ENCODE measurements at regions not wholly inside any gene's neighbourhood (a gene's known extent, or its start where the extent isn't known, plus 50 kb on each side); places are given as distances from the start of the nearest gene placed in this dataset.
A peak's percentile ranks its signal among the peaks of the same experiment; 100 is the strongest.
"Not testable (repeated sequence)": the region's sequence is repeated elsewhere in the genome, so short reads cannot be mapped to it uniquely, and the experiment has no call there.

DNA sequence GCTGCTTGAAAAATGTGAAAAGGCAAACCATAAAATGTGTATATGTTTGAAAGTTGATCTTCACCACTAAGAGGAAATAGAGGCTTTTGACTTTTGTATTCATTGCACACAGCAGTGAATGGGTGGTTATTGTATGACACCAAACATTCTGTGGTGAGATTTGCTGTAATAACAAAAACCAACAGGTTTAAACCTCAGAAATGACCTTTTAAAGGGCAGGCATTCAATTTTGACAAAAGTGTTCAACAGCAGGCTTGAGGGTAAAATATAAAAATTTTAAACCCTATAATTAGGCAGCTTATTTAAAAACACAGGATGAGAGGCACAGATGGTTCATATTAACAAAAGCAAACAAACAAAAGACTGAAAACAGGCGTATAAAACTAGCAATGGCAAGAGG lies 128.1 kb upstream of the NUDT12 start:
- Histone ChIP-seq H3K4me1 (ENCODE audit: control insufficient read depth, extremely low read depth, insufficient read depth, low read length) (no peaks in the 10 kb centered on the region), H3K4me2 (ENCODE audit: control insufficient read depth, extremely low read depth, insufficient read depth, low read depth, low read length) (no peak overlapping the region), H3K27me3 (ENCODE audit: control insufficient read depth, extremely low read depth, insufficient read depth, low read length) (peaks cover 3% of the 10 kb centered on the region), H4K20me1 (ENCODE audit: control insufficient read depth, extremely low read depth, insufficient read depth, low read length) (no peaks in the 10 kb centered on the region), H3K36me3 (ENCODE audit: control insufficient read depth in 2 of 2, extremely low read depth in 1 of 2, insufficient read depth in 2 of 2, low read length in 2 of 2) (no peaks in the 10 kb centered on the region), H3K9ac (ENCODE audit: control insufficient read depth, extremely low read depth, insufficient read depth, low read length) (no peak overlapping the region), H3K79me2 (ENCODE audit: control insufficient read depth, insufficient read depth, low read length) (no peaks in the 10 kb centered on the region), H3K9me3 (ENCODE audit: control insufficient read depth, low read depth, low read length) (no peaks in the 10 kb centered on the region), H2AFZ (ENCODE audit: control insufficient read depth, low read length) (no peak overlapping the region), H3K9me1 (ENCODE audit: control insufficient read depth, extremely low read depth, insufficient read depth, low read length) (no peaks in the 10 kb centered on the region), H3K27ac (ENCODE audit: control insufficient read depth, insufficient read depth, low read length) (no peak overlapping the region), H3K4me3 (ENCODE audit: control insufficient read depth in 2 of 3, extremely low read depth in 1 of 3, insufficient read depth in 2 of 3, low read depth in 1 of 3, low read length in 3 of 3) (no peak overlapping the region)
- FAIRE-seq (no peak), DNase-seq (ENCODE audit: low read depth, low spot score) (no peak)
- TF ChIP-seq EZH2 (IDR thresholded peaks at IDR 0.05; ENCODE audit: low read length) (no peak), CTCF (optimal IDR thresholded peaks at IDR 0.05 in 1 of 3, IDR thresholded peaks at IDR 0.05 in 1 of 3, conservative IDR thresholded peaks at IDR 0.05 in 1 of 3; ENCODE audit: extremely low read depth in 1 of 3, insufficient read depth in 2 of 3, low read length in 3 of 3) (no peak)
- dilution Hi-C loops (cut with MboI; ENCODE audit: extremely low pct_ligation_motif_present, low sequenced_read_pairs) = no loop called here

GRCh38 chr5:103679873-103680272 lies 117.3 kb upstream of the NUDT12 start:
- Histone ChIP-seq H3K9me3 (ENCODE audit: control insufficient read depth, low read depth, low read length) (no peaks in the 10 kb centered on the region), H4K20me1 (ENCODE audit: control insufficient read depth, extremely low read depth, insufficient read depth, low read length) (no peaks in the 10 kb centered on the region), H2AFZ (ENCODE audit: control insufficient read depth, low read length) (no peak overlapping the region), H3K9ac (ENCODE audit: control insufficient read depth, extremely low read depth, insufficient read depth, low read length) (no peak overlapping the region), H3K4me2 (ENCODE audit: control insufficient read depth, extremely low read depth, insufficient read depth, low read depth, low read length) (no peak overlapping the region), H3K36me3 (ENCODE audit: control insufficient read depth in 2 of 2, extremely low read depth in 1 of 2, insufficient read depth in 2 of 2, low read length in 2 of 2) (no peaks in the 10 kb centered on the region), H3K9me1 (ENCODE audit: control insufficient read depth, extremely low read depth, insufficient read depth, low read length) (no peaks in the 10 kb centered on the region), H3K4me1 (ENCODE audit: control insufficient read depth, extremely low read depth, insufficient read depth, low read length) (no peaks in the 10 kb centered on the region), H3K4me3 (ENCODE audit: control insufficient read depth in 2 of 3, extremely low read depth in 1 of 3, insufficient read depth in 2 of 3, low read depth in 1 of 3, low read length in 3 of 3) (no peak overlapping the region), H3K27me3 (ENCODE audit: control insufficient read depth, extremely low read depth, insufficient read depth, low read length) (no peaks in the 10 kb centered on the region), H3K79me2 (ENCODE audit: control insufficient read depth, insufficient read depth, low read length) (no peaks in the 10 kb centered on the region), H3K27ac (ENCODE audit: control insufficient read depth, insufficient read depth, low read length) (no peak overlapping the region)
- dilution Hi-C loops (cut with MboI; ENCODE audit: extremely low pct_ligation_motif_present, low sequenced_read_pairs) = no loop called here
- no peak for FAIRE-seq
- no peak for DNase-seq (ENCODE audit: low read depth, low spot score)
- no peak for TF ChIP-seq EZH2 (IDR thresholded peaks at IDR 0.05; ENCODE audit: low read length)
- no peak for TF ChIP-seq CTCF (optimal IDR thresholded peaks at IDR 0.05 in 1 of 3, IDR thresholded peaks at IDR 0.05 in 1 of 3, conservative IDR thresholded peaks at IDR 0.05 in 1 of 3; ENCODE audit: extremely low read depth in 1 of 3, insufficient read depth in 2 of 3, low read length in 3 of 3)

DNA sequence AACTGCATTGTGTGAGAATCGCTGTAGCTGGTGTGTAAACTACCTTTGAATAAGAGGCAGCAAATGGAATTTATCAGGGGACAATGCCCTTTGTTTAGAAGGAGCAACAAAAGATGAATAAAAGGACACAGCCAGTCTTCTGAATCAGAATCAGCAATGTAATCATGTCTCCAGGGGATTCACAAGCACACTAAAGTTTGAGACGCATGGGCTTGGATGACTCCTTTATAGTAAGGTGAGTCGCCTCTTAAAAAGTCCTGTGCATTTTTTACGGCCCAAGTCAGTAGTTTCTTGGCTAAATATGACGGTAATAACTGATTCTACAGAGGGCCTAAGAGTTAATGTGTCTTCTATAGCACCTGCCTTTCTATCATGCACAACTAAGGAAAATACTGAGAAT lies 113.6 kb upstream of the NUDT12 start:
- H3K4me1 ChIP-seq (ENCODE audit: control insufficient read depth, extremely low read depth, insufficient read depth, low read length); H3K36me3 ChIP-seq (ENCODE audit: control insufficient read depth in 2 of 2, extremely low read depth in 1 of 2, insufficient read depth in 2 of 2, low read length in 2 of 2); H3K4me2 ChIP-seq (ENCODE audit: control insufficient read depth, extremely low read depth, insufficient read depth, low read depth, low read length); H3K4me3 ChIP-seq (ENCODE audit: control insufficient read depth in 2 of 3, extremely low read depth in 1 of 3, insufficient read depth in 2 of 3, low read depth in 1 of 3, low read length in 3 of 3); H3K9ac ChIP-seq (ENCODE audit: control insufficient read depth, extremely low read depth, insufficient read depth, low read length); H3K9me1 ChIP-seq (ENCODE audit: control insufficient read depth, extremely low read depth, insufficient read depth, low read length); H3K27ac ChIP-seq (ENCODE audit: control insufficient read depth, insufficient read depth, low read length); DNase-seq (ENCODE audit: low read depth, low spot score); H4K20me1 ChIP-seq (ENCODE audit: control insufficient read depth, extremely low read depth, insufficient read depth, low read length); dilution Hi-C loops (cut with MboI; ENCODE audit: extremely low pct_ligation_motif_present, low sequenced_read_pairs); H3K27me3 ChIP-seq (ENCODE audit: control insufficient read depth, extremely low read depth, insufficient read depth, low read length); H2AFZ ChIP-seq (ENCODE audit: control insufficient read depth, low read length); H3K79me2 ChIP-seq (ENCODE audit: control insufficient read depth, insufficient read depth, low read length); H3K9me3 ChIP-seq (ENCODE audit: control insufficient read depth, low read depth, low read length): not testable (repeated sequence)
- peak; percentile 82 for FAIRE-seq
